GM21576 (cell line): ENCODE measurements at regions not wholly inside any gene's neighbourhood (a gene's known extent, or its start where the extent isn't known, plus 50 kb on each side); places are given as distances from the start of the nearest gene placed in this dataset.

ENCODE experiments used
- ATAC-seq: cut with Tn5 transposase; IDR thresholded peaks from one replicate; pipeline ENCODE4 v1.9.1; 2021; ENCODE audit warnings: mild to moderate bottlenecking, moderate library complexity; ENCODE audit not compliant: unreplicated experiment

GRCh38 chr21:38938343-38938742, 132.6 kb downstream of the ETS2 start:
- no peak for ATAC-seq

- no peak for ATAC-seq
Measured at GRCh38 chr21:38937844-38938243, 132.1 kb downstream of the ETS2 start.

- ATAC-seq, result no peak
Measured at GRCh38 chr21:38937286-38937790, 131.6 kb downstream of the ETS2 start.

- ATAC-seq, result no peak
Measured at GRCh38 chr21:38936240-38936639, 130.5 kb downstream of the ETS2 start.

GRCh38 chr21:38933731-38934130, 128.0 kb downstream of the ETS2 start:
- no peak for ATAC-seq

GRCh38 chr21:38931291-38931690, 125.6 kb downstream of the ETS2 start:
- ATAC-seq, result no peak

GRCh38 chr21:38930853-38931252, 125.1 kb downstream of the ETS2 start:
- no peak for ATAC-seq

GRCh38 chr21:38930066-38930465, 124.3 kb downstream of the ETS2 start:
- no peak for ATAC-seq

- no peak for ATAC-seq
Measured at GRCh38 chr21:38929652-38930051, 123.9 kb downstream of the ETS2 start.

GRCh38 chr21:38929142-38929541, 123.4 kb downstream of the ETS2 start:
- ATAC-seq, result no peak

GRCh38 chr21:38927776-38928175, 122.0 kb downstream of the ETS2 start:
- no peak for ATAC-seq

GRCh38 chr21:38925923-38926322, 120.2 kb downstream of the ETS2 start:
- ATAC-seq, result no peak

GRCh38 chr21:38925478-38925877, 119.7 kb downstream of the ETS2 start:
- ATAC-seq, result no peak

GRCh38 chr21:38924954-38925353, 119.2 kb downstream of the ETS2 start:
- ATAC-seq, result no peak

- no peak for ATAC-seq
Measured at GRCh38 chr21:38923429-38923828, 117.7 kb downstream of the ETS2 start.

- ATAC-seq, result no peak
Measured at GRCh38 chr21:38922474-38923235, 116.9 kb downstream of the ETS2 start.

- ATAC-seq, result no peak
Measured at GRCh38 chr21:38921511-38922251, 116.0 kb downstream of the ETS2 start.

GRCh38 chr21:38920631-38921398, 115.1 kb downstream of the ETS2 start:
- no peak for ATAC-seq

GRCh38 chr21:38918607-38919346, 113.0 kb downstream of the ETS2 start:
- ATAC-seq, result no peak

- ATAC-seq, result no peak
Measured at GRCh38 chr21:38917043-38917774, 111.5 kb downstream of the ETS2 start.
